Fibroblast of lung (primary cell): ENCODE measurements at regions not wholly inside any gene's neighbourhood (a gene's known extent, or its start where the extent isn't known, plus 50 kb on each side); places are given as distances from the start of the nearest gene placed in this dataset.

ENCODE experiments used
- CTCF ChIP-seq, 2 donors: IDR thresholded peaks in 1 of 2; conservative IDR thresholded peaks in 1 of 2; 1 replicate in 1 of 2; 2 replicates in 1 of 2; pipeline ENCODE4 v1.5.1; 2011 to 2012; ENCODE audit warnings: low read length in 2 of 2, control low read depth in 1 of 2, inconsistent platforms in 1 of 2, low read depth in 1 of 2, mild to moderate bottlenecking in 1 of 2
- EZH2 ChIP-seq: IDR thresholded peaks from 2 replicates; pipeline ENCODE4 v1.5.1; 2012; ENCODE audit warnings: low read length, control low read depth, mild to moderate bottlenecking; ENCODE audit errors: missing control alignments

GRCh38 chr14:97921296-97921695 lies 1124.1 kb downstream of the VRK1 start:
- TF ChIP-seq CTCF (conservative IDR thresholded peaks at IDR 0.05 in 1 of 2, IDR thresholded peaks at IDR 0.05 in 1 of 2; ENCODE audit: low read depth in 1 of 2, low read length in 2 of 2), result no peak
- no peak for TF ChIP-seq EZH2
